Activated T-cell treated with anti-CD3 and anti-CD28 coated beads for 1 hour (primary cell): ENCODE measurements at regions not wholly inside any gene's neighbourhood (a gene's known extent, or its start where the extent isn't known, plus 50 kb on each side); places are given as distances from the start of the nearest gene placed in this dataset.

ENCODE experiments used
- DNase-seq: peaks from one replicate; pipeline ENCODE4 v3.0.0-alpha.2; 2020; ENCODE audit warnings: low read depth

- no peak for DNase-seq
Measured at GRCh38 chr2:160630801-160631590, 137.4 kb upstream of the RBMS1 start.

GRCh38 chr2:160632084-160632975, 138.7 kb upstream of the RBMS1 start:
- no peak for DNase-seq

GRCh38 chr2:160634436-160634835, 140.8 kb upstream of the RBMS1 start:
- no peak for DNase-seq

- DNase-seq = no peak
Measured at GRCh38 chr2:160635488-160635887, 141.9 kb upstream of the RBMS1 start.

- no peak for DNase-seq
Measured at GRCh38 chr2:160639472-160639871, 145.9 kb upstream of the RBMS1 start.

- DNase-seq = no peak
Measured at GRCh38 chr2:160646684-160647444, 153.3 kb upstream of the RBMS1 start.

- no peak for DNase-seq
Measured at GRCh38 chr2:160647967-160648685, 154.5 kb upstream of the RBMS1 start.

GRCh38 chr2:160649698-160650097, 156.1 kb upstream of the RBMS1 start:
- DNase-seq = no peak

GRCh38 chr2:160650196-160651118, 156.8 kb upstream of the RBMS1 start:
- DNase-seq = no peak

- no peak for DNase-seq
Measured at GRCh38 chr2:160651416-160652200, 158.0 kb upstream of the RBMS1 start.

GRCh38 chr2:160652236-160652635, 158.6 kb upstream of the RBMS1 start:
- DNase-seq = peak; percentile 40

GRCh38 chr2:160657196-160657595, 163.6 kb upstream of the RBMS1 start:
- no peak for DNase-seq

- DNase-seq = no peak
Measured at GRCh38 chr2:160658851-160659250, 165.2 kb upstream of the RBMS1 start.

- no peak for DNase-seq
Measured at GRCh38 chr2:160660741-160661140, 167.1 kb upstream of the RBMS1 start.

GRCh38 chr2:160664603-160665140, 171.1 kb upstream of the RBMS1 start:
- no peak for DNase-seq

- no peak for DNase-seq
Measured at GRCh38 chr2:160666154-160667060, 172.8 kb upstream of the RBMS1 start.

GRCh38 chr2:160667811-160668210, 174.2 kb upstream of the RBMS1 start:
- no peak for DNase-seq

- no peak for DNase-seq
Measured at GRCh38 chr2:160670618-160671017, 177.0 kb upstream of the RBMS1 start.
